ENCODE measurements at regions not wholly inside any gene's neighbourhood (a gene's known extent, or its start where the extent isn't known, plus 50 kb on each side); places are given as distances from the start of the nearest gene placed in this dataset.

GRCh38 chr13:76414320-76414719, 471.9 kb downstream of the KCTD12 start:
- Histone ChIP-seq H3K36me3 (replicated peaks; ENCODE audit: control insufficient read depth, insufficient read depth, low read length) (no peaks in the 10 kb centered on the region), H3K27me3 (ENCODE audit: control insufficient read depth, insufficient read depth, low read length) (no peaks in the 10 kb centered on the region), H3K4me3 (ENCODE audit: insufficient read depth, low read depth, low read length) (no peak overlapping the region)
- DNase-seq: no peak

- no peaks in the 10 kb centered on the region for H3K27me3 ChIP-seq (ENCODE audit: control insufficient read depth, insufficient read depth, low read length)
- no peaks in the 10 kb centered on the region for H3K36me3 ChIP-seq (replicated peaks; ENCODE audit: control insufficient read depth, insufficient read depth, low read length)
- DNase-seq: no peak
- no peak overlapping the region for H3K4me3 ChIP-seq (ENCODE audit: insufficient read depth, low read depth, low read length)
These were observed 480.0 kb downstream of the KCTD12 start for GRCh38 chr13:76406243-76406642.

GRCh38 chr13:76398425-76398824, 487.8 kb downstream of the KCTD12 start:
- no peaks in the 10 kb centered on the region for H3K36me3 ChIP-seq (replicated peaks; ENCODE audit: control insufficient read depth, insufficient read depth, low read length)
- H3K4me3 ChIP-seq (ENCODE audit: insufficient read depth, low read depth, low read length): no peak overlapping the region
- H3K27me3 ChIP-seq (ENCODE audit: control insufficient read depth, insufficient read depth, low read length): no peaks in the 10 kb centered on the region
- no peak for DNase-seq

GRCh38 chr13:76397413-76397812, 488.8 kb downstream of the KCTD12 start:
- Histone ChIP-seq H3K4me3 (ENCODE audit: insufficient read depth, low read depth, low read length) (no peak overlapping the region), H3K27me3 (ENCODE audit: control insufficient read depth, insufficient read depth, low read length) (no peaks in the 10 kb centered on the region), H3K36me3 (replicated peaks; ENCODE audit: control insufficient read depth, insufficient read depth, low read length) (no peaks in the 10 kb centered on the region)
- no peak for DNase-seq

GRCh38 chr13:76389321-76389720, 496.9 kb downstream of the KCTD12 start:
- DNase-seq: no peak
- Histone ChIP-seq H3K27me3 (ENCODE audit: control insufficient read depth, insufficient read depth, low read length) (no peaks in the 10 kb centered on the region), H3K36me3 (replicated peaks; ENCODE audit: control insufficient read depth, insufficient read depth, low read length) (no peaks in the 10 kb centered on the region), H3K4me3 (ENCODE audit: insufficient read depth, low read depth, low read length) (no peak overlapping the region)

GRCh38 chr13:76387566-76387965, 498.6 kb downstream of the KCTD12 start:
- Histone ChIP-seq H3K27me3 (ENCODE audit: control insufficient read depth, insufficient read depth, low read length) (no peaks in the 10 kb centered on the region), H3K4me3 (ENCODE audit: insufficient read depth, low read depth, low read length) (no peak overlapping the region), H3K36me3 (replicated peaks; ENCODE audit: control insufficient read depth, insufficient read depth, low read length) (no peaks in the 10 kb centered on the region)
- no peak for DNase-seq

GRCh38 chr13:76386321-76386720, 499.9 kb downstream of the KCTD12 start:
- no peak for DNase-seq
- H3K36me3 ChIP-seq (replicated peaks; ENCODE audit: control insufficient read depth, insufficient read depth, low read length): no peaks in the 10 kb centered on the region
- no peak overlapping the region for H3K4me3 ChIP-seq (ENCODE audit: insufficient read depth, low read depth, low read length)
- H3K27me3 ChIP-seq (ENCODE audit: control insufficient read depth, insufficient read depth, low read length): no peaks in the 10 kb centered on the region

- no peaks in the 10 kb centered on the region for H3K36me3 ChIP-seq (replicated peaks; ENCODE audit: control insufficient read depth, insufficient read depth, low read length)
- DNase-seq: no peak
- H3K4me3 ChIP-seq (ENCODE audit: insufficient read depth, low read depth, low read length): no peak overlapping the region
These were observed 500.6 kb downstream of the KCTD12 start for GRCh38 chr13:76385586-76385985.

GRCh38 chr13:76383676-76384461, 502.3 kb downstream of the KCTD12 start:
- no peaks in the 10 kb centered on the region for H3K27me3 ChIP-seq (ENCODE audit: control insufficient read depth, insufficient read depth, low read length)
- no peak overlapping the region for H3K4me3 ChIP-seq (ENCODE audit: insufficient read depth, low read depth, low read length)
- DNase-seq: no peak
- no peaks in the 10 kb centered on the region for H3K36me3 ChIP-seq (replicated peaks; ENCODE audit: control insufficient read depth, insufficient read depth, low read length)

More at GRCh38 chr13:76385586-76385985, 500.6 kb downstream of the KCTD12 start:
- H3K27me3 ChIP-seq (ENCODE audit: control insufficient read depth, insufficient read depth, low read length): no peaks in the 10 kb centered on the region

GRCh38 chr13:76380446-76381065, 505.6 kb downstream of the KCTD12 start:
- H3K36me3 ChIP-seq (replicated peaks; ENCODE audit: control insufficient read depth, insufficient read depth, low read length): no peaks in the 10 kb centered on the region
- H3K4me3 ChIP-seq (ENCODE audit: insufficient read depth, low read depth, low read length): no peak overlapping the region
- no peaks in the 10 kb centered on the region for H3K27me3 ChIP-seq (ENCODE audit: control insufficient read depth, insufficient read depth, low read length)
- no peak for DNase-seq

- Histone ChIP-seq H3K27me3 (ENCODE audit: control insufficient read depth, insufficient read depth, low read length) (no peaks in the 10 kb centered on the region), H3K4me3 (ENCODE audit: insufficient read depth, low read depth, low read length) (no peak overlapping the region), H3K36me3 (replicated peaks; ENCODE audit: control insufficient read depth, insufficient read depth, low read length) (no peaks in the 10 kb centered on the region)
- DNase-seq: no peak
These were observed 506.7 kb downstream of the KCTD12 start for GRCh38 chr13:76379341-76380105.

- no peak overlapping the region for H3K4me3 ChIP-seq (ENCODE audit: insufficient read depth, low read depth, low read length)
- H3K36me3 ChIP-seq (replicated peaks; ENCODE audit: control insufficient read depth, insufficient read depth, low read length): no peaks in the 10 kb centered on the region
- no peak for DNase-seq
- H3K27me3 ChIP-seq (ENCODE audit: control insufficient read depth, insufficient read depth, low read length): no peaks in the 10 kb centered on the region
These were observed 507.4 kb downstream of the KCTD12 start for GRCh38 chr13:76378767-76379166.

GRCh38 chr13:76363682-76364289, 522.4 kb downstream of the KCTD12 start:
- no peaks in the 10 kb centered on the region for H3K27me3 ChIP-seq (ENCODE audit: control insufficient read depth, insufficient read depth, low read length)
- DNase-seq: no peak
- no peaks in the 10 kb centered on the region for H3K36me3 ChIP-seq (replicated peaks; ENCODE audit: control insufficient read depth, insufficient read depth, low read length)
- no peak overlapping the region for H3K4me3 ChIP-seq (ENCODE audit: insufficient read depth, low read depth, low read length)

- no peaks in the 10 kb centered on the region for H3K36me3 ChIP-seq (replicated peaks; ENCODE audit: control insufficient read depth, insufficient read depth, low read length)
- no peak for DNase-seq
- H3K27me3 ChIP-seq (ENCODE audit: control insufficient read depth, insufficient read depth, low read length): no peaks in the 10 kb centered on the region
- no peak overlapping the region for H3K4me3 ChIP-seq (ENCODE audit: insufficient read depth, low read depth, low read length)
These were observed 524.3 kb downstream of the KCTD12 start for GRCh38 chr13:76361868-76362267.
